ENCODE measurements at regions not wholly inside any gene's neighbourhood (a gene's known extent, or its start where the extent isn't known, plus 50 kb on each side); places are given as distances from the start of the nearest gene placed in this dataset.
A peak's percentile ranks its signal among the peaks of the same experiment; 100 is the strongest.

- Mint-ChIP-seq H3K9me3 (peaks cover 3% of the 10 kb centered on the region), H3K27me3 (ENCODE audit: low read depth, poor library complexity) (no peaks in the 10 kb centered on the region), H3K4me3 (no peak overlapping the region), H3K27ac (no peak overlapping the region), H3K4me1 (peaks cover 17% of the 10 kb centered on the region), H3K36me3 (ENCODE audit: low read depth) (no peaks in the 10 kb centered on the region)
- no peak for DNase-seq
- peak; percentile 24 for TF ChIP-seq CTCF (IDR thresholded peaks at IDR 0.05)
Observed at GRCh38 chr12:18861287-18861858, 123.5 kb downstream of the CAPZA3 start.

- TF ChIP-seq CTCF (IDR thresholded peaks at IDR 0.05): no peak
- Mint-ChIP-seq H3K36me3 (ENCODE audit: low read depth) (no peaks in the 10 kb centered on the region), H3K27me3 (ENCODE audit: low read depth, poor library complexity) (no peaks in the 10 kb centered on the region), H3K27ac (no peak overlapping the region), H3K4me3 (no peak overlapping the region), H3K4me1 (peaks cover 24% of the 10 kb centered on the region), H3K9me3 (peaks cover 3% of the 10 kb centered on the region)
- DNase-seq: no peak
Observed at GRCh38 chr12:18863769-18864500, 126.0 kb downstream of the CAPZA3 start.

- peaks cover 26% of the 10 kb centered on the region for H3K4me1 Mint-ChIP-seq
- H3K36me3 Mint-ChIP-seq (ENCODE audit: low read depth): no peaks in the 10 kb centered on the region
- no peak for DNase-seq
- H3K9me3 Mint-ChIP-seq: peaks cover 3% of the 10 kb centered on the region
- no peak overlapping the region for H3K4me3 Mint-ChIP-seq
- TF ChIP-seq CTCF (IDR thresholded peaks at IDR 0.05): no peak
- no peak overlapping the region for H3K27ac Mint-ChIP-seq
- no peaks in the 10 kb centered on the region for H3K27me3 Mint-ChIP-seq (ENCODE audit: low read depth, poor library complexity)
Observed at GRCh38 chr12:18864900-18865561, 127.1 kb downstream of the CAPZA3 start.

- no peak overlapping the region for H3K4me3 Mint-ChIP-seq
- H3K4me1 Mint-ChIP-seq: peaks cover 26% of the 10 kb centered on the region
- no peak for DNase-seq
- no peaks in the 10 kb centered on the region for H3K27me3 Mint-ChIP-seq (ENCODE audit: low read depth, poor library complexity)
- H3K36me3 Mint-ChIP-seq (ENCODE audit: low read depth): no peaks in the 10 kb centered on the region
- no peaks in the 10 kb centered on the region for H3K9me3 Mint-ChIP-seq
- H3K27ac Mint-ChIP-seq: peak overlapping the region; percentile 53
- TF ChIP-seq CTCF (IDR thresholded peaks at IDR 0.05): no peak
Observed at GRCh38 chr12:18868717-18869116, 130.8 kb downstream of the CAPZA3 start.

GRCh38 chr12:18872770-18873169 is 134.9 kb downstream of the CAPZA3 start:
- Mint-ChIP-seq H3K27ac (peak overlapping the region; percentile 42), H3K27me3 (ENCODE audit: low read depth, poor library complexity) (no peaks in the 10 kb centered on the region), H3K9me3 (no peaks in the 10 kb centered on the region), H3K36me3 (ENCODE audit: low read depth) (no peaks in the 10 kb centered on the region), H3K4me3 (no peak overlapping the region), H3K4me1 (peaks cover 16% of the 10 kb centered on the region)
- TF ChIP-seq CTCF (IDR thresholded peaks at IDR 0.05): no peak
- DNase-seq: no peak
